Trophoblast cell (in vitro differentiated cells and primary cell): ENCODE measurements at regions not wholly inside any gene's neighbourhood (a gene's known extent, or its start where the extent isn't known, plus 50 kb on each side); places are given as distances from the start of the nearest gene placed in this dataset.

Source experiments
- DNase-seq, 2 donors: peaks; one replicate each; pipeline ENCODE4 v3.0.0-alpha.2; 2016
- H2AFZ ChIP-seq: 2 replicates; pipeline ENCODE4 v1.6.1; 2013; ENCODE audit warnings: low read length, moderate library complexity, mild to moderate bottlenecking; ENCODE audit not compliant: insufficient read depth, poor library complexity
- H2AK5ac ChIP-seq: 2 replicates; pipeline ENCODE4 v1.6.1; 2013; ENCODE audit warnings: mild to moderate bottlenecking, low read length
- H2BK120ac ChIP-seq: 2 replicates; pipeline ENCODE4 v1.6.1; 2013; ENCODE audit warnings: low read length, mild to moderate bottlenecking, moderate library complexity; ENCODE audit not compliant: insufficient read depth, poor library complexity
- H2BK12ac ChIP-seq: 2 replicates; pipeline ENCODE4 v1.6.1; 2013; ENCODE audit warnings: mild to moderate bottlenecking, low read length, moderate library complexity
- H2BK5ac ChIP-seq: 2 replicates; pipeline ENCODE4 v1.6.1; 2013; ENCODE audit warnings: low read length, low read depth, moderate library complexity, mild to moderate bottlenecking; ENCODE audit not compliant: poor library complexity
- H3K14ac ChIP-seq: 2 replicates; pipeline ENCODE4 v1.6.1; 2013; ENCODE audit warnings: mild to moderate bottlenecking, low read length
- H3K18ac ChIP-seq: 2 replicates; pipeline ENCODE4 v1.6.1; 2013; ENCODE audit warnings: mild to moderate bottlenecking, low read length
- H3K23ac ChIP-seq: 2 replicates; pipeline ENCODE4 v1.6.1; 2013; ENCODE audit warnings: low read length
- H3K27ac ChIP-seq: 2 replicates; pipeline ENCODE4 v1.5.1; 2013; ENCODE audit warnings: low read depth, mild to moderate bottlenecking, inconsistent platforms, low read length, moderate library complexity
- H3K27me3 ChIP-seq: 2 replicates; pipeline ENCODE4 v1.6.1; 2013; ENCODE audit warnings: inconsistent platforms, mild to moderate bottlenecking, low read length, moderate library complexity; ENCODE audit not compliant: insufficient read depth
- H3K36me3 ChIP-seq, 2 experiments: 1 replicate in 1 of 2; 2 replicates in 1 of 2; pipeline ENCODE4 v1.6.1; 2013; ENCODE audit warnings: low read length in 2 of 2, mild to moderate bottlenecking in 2 of 2, moderate library complexity in 1 of 2; ENCODE audit not compliant: insufficient read depth in 2 of 2, control insufficient read depth in 1 of 2
- H3K4ac ChIP-seq: 2 replicates; pipeline ENCODE4 v1.6.1; 2013; ENCODE audit warnings: low read depth, mild to moderate bottlenecking, low read length, moderate library complexity
- H3K4me1 ChIP-seq, 2 experiments: 1 replicate in 1 of 2; 2 replicates in 1 of 2; pipeline ENCODE4 v1.6.1; 2013; ENCODE audit warnings: low read length in 2 of 2, mild to moderate bottlenecking in 2 of 2, moderate library complexity in 1 of 2; ENCODE audit not compliant: insufficient read depth in 2 of 2, control insufficient read depth in 1 of 2
- H3K4me2 ChIP-seq: 2 replicates; pipeline ENCODE4 v1.6.1; 2013; ENCODE audit warnings: inconsistent platforms, mild to moderate bottlenecking, low read length, moderate library complexity
- H3K4me3 ChIP-seq: 2 replicates; pipeline ENCODE4 v1.5.1; 2013; ENCODE audit warnings: mild to moderate bottlenecking, low read depth, low read length, inconsistent platforms
- H3K79me1 ChIP-seq: one replicate; pipeline ENCODE4 v1.6.1; 2013; ENCODE audit warnings: low read length
- H3K79me2 ChIP-seq: 2 replicates; pipeline ENCODE4 v1.6.1; 2013; ENCODE audit warnings: low read length, mild to moderate bottlenecking; ENCODE audit not compliant: control insufficient read depth, insufficient read depth, poor library complexity
- H3K9ac ChIP-seq: 2 replicates; pipeline ENCODE4 v1.6.1; 2013; ENCODE audit warnings: mild to moderate bottlenecking, low read length
- H3K9me3 ChIP-seq: 2 replicates; pipeline ENCODE4 v1.6.1; 2013; ENCODE audit warnings: low read depth, mild to moderate bottlenecking, control low read depth, inconsistent platforms, low read length; ENCODE audit not compliant: insufficient read depth
- H4K12ac ChIP-seq: 2 replicates; pipeline ENCODE4 v1.6.1; 2013; ENCODE audit warnings: low read depth, mild to moderate bottlenecking, low read length, moderate library complexity
- H4K8ac ChIP-seq: 2 replicates; pipeline ENCODE4 v1.6.1; 2013; ENCODE audit warnings: low read depth, mild to moderate bottlenecking, low read length, moderate library complexity
- H4K91ac ChIP-seq: one replicate; pipeline ENCODE4 v1.6.1; 2013; ENCODE audit warnings: low read depth, mild to moderate bottlenecking, low read length, moderate library complexity
- WGBS: extraction: QIAGEN DNeasy Blood & Tissue Kit; methylation state at CpG from one replicate; pipeline ENCODE4 v1.1.7; 2013; ENCODE audit warnings: missing lambda C conversion rate; ENCODE audit not compliant: insufficient read length, insufficient coverage; ENCODE audit errors: extremely low coverage; 5-methylcytosine and 5-hydroxymethylcytosine counted together

DNA sequence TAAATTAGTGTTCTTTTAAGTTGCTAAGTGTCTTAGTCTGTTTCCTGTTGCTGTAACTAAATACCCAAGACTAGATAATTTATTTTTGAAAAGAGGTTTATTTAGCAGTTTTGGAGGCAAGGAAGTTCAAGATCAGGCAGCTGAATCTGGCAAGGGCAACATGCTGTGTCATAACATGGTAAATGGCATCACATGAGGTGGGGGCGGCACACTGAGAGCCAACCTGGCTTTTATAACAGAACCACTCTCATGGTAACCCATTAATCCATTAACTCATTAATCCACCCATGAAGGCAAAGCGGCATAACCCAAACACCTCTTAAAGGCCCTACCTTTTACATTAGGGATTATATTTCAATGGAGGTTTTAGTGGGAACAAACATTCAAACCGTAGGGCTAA lies 182.2 kb upstream of the GATB start:
- Histone ChIP-seq H3K4me2 (no peak overlapping the region), H2BK12ac (no peak overlapping the region), H3K18ac (no peak overlapping the region), H4K8ac (no peak overlapping the region), H3K9me3 (peaks cover 9% of the 10 kb centered on the region), H2AK5ac (no peak overlapping the region), H3K4me1 (no peaks in the 10 kb centered on the region), H3K27ac (no peak overlapping the region), H3K4me3 (no peak overlapping the region), H3K36me3 (no peaks in the 10 kb centered on the region), H4K91ac (no peak overlapping the region), H3K79me1 (no peaks in the 10 kb centered on the region), H3K9ac (no peak overlapping the region), H3K79me2 (no peaks in the 10 kb centered on the region), H3K27me3 (no peaks in the 10 kb centered on the region), H2BK5ac (no peak overlapping the region), H3K23ac (no peak overlapping the region), H3K4ac (no peak overlapping the region), H2BK120ac (no peak overlapping the region), H3K14ac (no peak overlapping the region), H4K12ac (no peak overlapping the region), H2AFZ (no peak overlapping the region)
- no peak for DNase-seq
- WGBS: no CpG with 5 or more reads among the region's 3 CpGs

GRCh38 chr4:151940926-151941617 lies 180.3 kb upstream of the GATB start:
- Histone ChIP-seq H3K4me1 (no peaks in the 10 kb centered on the region), H3K79me2 (no peaks in the 10 kb centered on the region), H3K18ac (no peak overlapping the region), H2BK5ac (no peak overlapping the region), H3K14ac (no peak overlapping the region), H3K9ac (no peak overlapping the region), H2BK120ac (no peak overlapping the region), H3K4ac (no peak overlapping the region), H2AFZ (no peak overlapping the region), H2AK5ac (no peak overlapping the region), H3K23ac (no peak overlapping the region), H4K8ac (no peak overlapping the region), H3K4me3 (no peak overlapping the region), H2BK12ac (no peak overlapping the region), H3K36me3 (no peaks in the 10 kb centered on the region), H3K9me3 (peaks cover 2% of the 10 kb centered on the region), H3K79me1 (no peaks in the 10 kb centered on the region), H3K27ac (no peak overlapping the region), H3K27me3 (no peaks in the 10 kb centered on the region), H4K12ac (no peak overlapping the region), H4K91ac (no peak overlapping the region), H3K4me2 (no peak overlapping the region)
- DNase-seq: no peak
- WGBS: no CpG with 5 or more reads among the region's 3 CpGs

DNA sequence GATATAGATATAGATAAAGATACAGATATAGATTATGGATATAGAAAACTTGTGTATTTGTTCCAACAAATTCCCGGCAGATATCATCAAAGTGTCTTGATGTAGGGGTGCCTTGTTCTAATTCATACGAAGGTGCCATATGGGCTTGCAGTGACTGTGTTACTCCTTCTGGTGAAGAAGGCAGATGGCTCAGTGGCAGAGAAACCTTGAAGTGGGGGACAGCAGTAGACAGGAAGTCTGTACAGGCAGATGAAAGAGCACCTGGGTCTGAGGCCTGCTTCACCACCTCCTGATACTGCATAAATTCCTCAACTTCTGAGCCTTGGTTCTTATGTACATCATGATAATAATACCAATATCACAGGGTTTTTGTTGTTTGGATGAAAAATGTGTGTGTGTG lies 179.5 kb upstream of the GATB start:
- Histone ChIP-seq H3K4me1 (no peaks in the 10 kb centered on the region), H3K4me2 (no peak overlapping the region), H2BK120ac (no peak overlapping the region), H3K4me3 (no peak overlapping the region), H2BK5ac (no peak overlapping the region), H3K27me3 (no peaks in the 10 kb centered on the region), H3K36me3 (no peaks in the 10 kb centered on the region), H2BK12ac (no peak overlapping the region), H3K18ac (no peak overlapping the region), H2AK5ac (no peak overlapping the region), H3K27ac (no peak overlapping the region), H3K4ac (no peak overlapping the region), H3K9ac (no peak overlapping the region), H3K79me1 (no peaks in the 10 kb centered on the region), H4K91ac (no peak overlapping the region), H4K8ac (no peak overlapping the region), H3K23ac (no peak overlapping the region), H3K9me3 (peaks cover 2% of the 10 kb centered on the region), H3K14ac (no peak overlapping the region), H2AFZ (no peak overlapping the region), H4K12ac (no peak overlapping the region), H3K79me2 (no peaks in the 10 kb centered on the region)
- WGBS: no CpG with 5 or more reads among the region's 2 CpGs
- DNase-seq: no peak

- Histone ChIP-seq H3K36me3 (no peaks in the 10 kb centered on the region), H2AFZ (no peak overlapping the region), H2BK120ac (no peak overlapping the region), H2AK5ac (no peak overlapping the region), H3K4me2 (no peak overlapping the region), H3K79me2 (no peaks in the 10 kb centered on the region), H3K79me1 (no peaks in the 10 kb centered on the region), H3K23ac (no peak overlapping the region), H3K27ac (no peak overlapping the region), H3K18ac (no peak overlapping the region), H3K4me3 (no peak overlapping the region), H3K4me1 (no peaks in the 10 kb centered on the region), H2BK5ac (no peak overlapping the region), H2BK12ac (no peak overlapping the region), H3K9ac (no peak overlapping the region), H4K8ac (no peak overlapping the region), H3K14ac (no peak overlapping the region), H3K27me3 (no peaks in the 10 kb centered on the region), H4K91ac (no peak overlapping the region), H4K12ac (no peak overlapping the region), H3K9me3 (peaks cover 2% of the 10 kb centered on the region), H3K4ac (no peak overlapping the region)
- DNase-seq: no peak
- no CpG with 5 or more reads among the region's 3 CpGs for WGBS
Observed at GRCh38 chr4:151939670-151940069, 178.9 kb upstream of the GATB start.
